Inflammatory macrophage treated with lipopolysaccharide for 1 hour (primary cell): ENCODE measurements at regions not wholly inside any gene's neighbourhood (a gene's known extent, or its start where the extent isn't known, plus 50 kb on each side); places are given as distances from the start of the nearest gene placed in this dataset.

Source experiments
- DNase-seq, 2 donors: peaks; one replicate each; pipeline ENCODE4 v3.0.0-alpha.2; 2020 to 2022

DNA sequence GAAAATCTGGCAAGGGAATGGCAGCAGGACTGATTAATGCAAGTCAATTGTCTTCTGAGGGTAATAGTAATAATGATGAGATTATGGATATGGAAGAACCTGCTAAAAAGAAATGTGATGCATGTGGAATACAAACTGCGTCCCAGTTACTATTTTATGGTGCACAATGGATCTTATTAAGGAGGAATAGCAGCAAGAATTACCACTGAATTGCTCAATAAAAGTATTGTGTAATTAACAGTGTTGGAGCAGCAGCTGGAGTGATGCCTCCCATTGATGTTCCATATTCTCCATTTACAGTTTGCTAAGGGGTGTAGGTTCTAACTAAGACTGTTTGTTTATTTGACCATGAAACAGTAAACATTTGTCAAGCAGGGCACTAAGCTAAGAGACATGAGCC lies 167.9 kb downstream of the HRH4 start:
- peak in 1 of 2 donors; percentile 13 for DNase-seq

DNA sequence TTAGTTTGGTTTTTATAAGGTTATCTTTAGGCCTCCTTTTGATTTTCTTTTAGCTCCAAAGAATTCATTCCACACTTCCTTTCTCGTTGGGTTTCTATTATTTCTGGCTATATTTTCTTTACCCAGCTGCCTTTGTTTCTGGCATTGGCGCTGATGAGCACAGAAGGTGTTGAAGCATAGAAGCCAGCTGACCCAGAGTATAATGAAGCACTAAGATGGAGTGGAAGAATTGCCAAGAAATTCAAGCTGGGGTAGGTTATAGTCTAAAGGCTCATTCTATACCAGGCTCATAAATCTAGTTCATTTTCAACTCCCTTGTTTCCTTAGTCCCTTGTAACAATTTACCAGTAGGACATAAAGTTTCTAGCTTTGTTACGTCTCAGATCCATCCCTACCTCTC lies 169.5 kb downstream of the HRH4 start:
- no peak for DNase-seq

DNA sequence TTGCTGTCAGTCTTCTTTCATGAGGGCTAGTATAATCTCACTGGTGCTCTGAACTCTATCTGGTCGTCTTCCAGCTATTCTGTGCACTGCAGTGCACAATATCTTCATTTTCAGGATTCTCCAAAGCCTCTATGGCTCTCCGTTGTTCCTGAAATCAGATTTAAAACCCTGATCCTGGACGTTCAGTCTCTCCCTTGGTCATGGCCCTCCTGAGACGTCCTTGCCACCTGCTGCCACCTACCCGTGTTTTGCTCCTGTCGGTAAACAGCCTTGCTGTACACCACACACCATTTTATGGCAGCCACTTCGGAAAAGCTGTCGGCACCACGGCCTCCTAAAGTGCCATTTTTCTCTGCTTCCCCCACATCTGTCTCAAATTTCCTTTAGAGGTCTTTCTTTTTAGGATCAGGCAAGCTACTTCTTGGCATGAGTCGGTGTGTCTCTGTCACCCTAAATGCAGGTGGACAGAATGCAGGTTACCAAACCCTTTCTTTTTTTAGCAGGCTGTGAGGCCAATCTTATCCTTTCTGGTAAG lies 170.0 kb downstream of the HRH4 start:
- DNase-seq, result no peak

DNA sequence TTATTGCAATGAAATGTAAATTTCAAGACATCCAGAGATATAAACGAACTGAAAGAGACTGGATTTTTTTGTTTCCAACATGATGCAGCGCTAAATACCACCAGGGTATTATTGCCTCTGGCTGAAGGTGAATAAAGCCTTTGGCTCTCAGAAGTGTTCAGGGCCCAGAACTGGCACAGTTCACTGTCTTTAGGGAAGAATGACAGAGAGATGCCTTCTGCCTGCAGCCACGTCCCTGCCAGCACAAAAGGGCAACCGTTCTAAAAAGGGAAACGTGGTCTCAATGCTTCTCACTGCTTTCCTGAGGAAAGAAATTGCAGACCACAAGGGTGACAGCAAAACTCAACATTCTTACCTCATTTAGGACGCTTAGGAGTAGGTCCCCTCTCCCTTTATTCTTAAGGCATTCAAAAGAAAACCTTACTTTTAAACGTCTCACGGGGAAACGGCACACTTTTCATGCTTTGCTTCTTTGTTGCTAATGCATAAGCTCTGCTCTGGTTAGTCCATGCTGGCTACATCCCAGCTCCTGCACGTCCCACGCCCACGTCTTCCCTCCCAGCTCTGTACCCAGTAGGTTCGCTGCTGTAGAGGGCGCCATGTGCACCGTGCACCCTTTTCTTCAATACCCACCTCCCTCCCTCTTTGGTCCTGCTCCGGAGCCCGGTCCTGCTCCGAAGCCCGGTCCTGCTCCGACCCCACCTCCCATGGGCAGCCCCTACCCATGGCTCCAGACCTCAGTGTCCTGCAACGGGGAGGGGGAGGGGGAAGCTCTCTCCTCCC lies 171.0 kb downstream of the HRH4 start:
- no peak for DNase-seq

DNA sequence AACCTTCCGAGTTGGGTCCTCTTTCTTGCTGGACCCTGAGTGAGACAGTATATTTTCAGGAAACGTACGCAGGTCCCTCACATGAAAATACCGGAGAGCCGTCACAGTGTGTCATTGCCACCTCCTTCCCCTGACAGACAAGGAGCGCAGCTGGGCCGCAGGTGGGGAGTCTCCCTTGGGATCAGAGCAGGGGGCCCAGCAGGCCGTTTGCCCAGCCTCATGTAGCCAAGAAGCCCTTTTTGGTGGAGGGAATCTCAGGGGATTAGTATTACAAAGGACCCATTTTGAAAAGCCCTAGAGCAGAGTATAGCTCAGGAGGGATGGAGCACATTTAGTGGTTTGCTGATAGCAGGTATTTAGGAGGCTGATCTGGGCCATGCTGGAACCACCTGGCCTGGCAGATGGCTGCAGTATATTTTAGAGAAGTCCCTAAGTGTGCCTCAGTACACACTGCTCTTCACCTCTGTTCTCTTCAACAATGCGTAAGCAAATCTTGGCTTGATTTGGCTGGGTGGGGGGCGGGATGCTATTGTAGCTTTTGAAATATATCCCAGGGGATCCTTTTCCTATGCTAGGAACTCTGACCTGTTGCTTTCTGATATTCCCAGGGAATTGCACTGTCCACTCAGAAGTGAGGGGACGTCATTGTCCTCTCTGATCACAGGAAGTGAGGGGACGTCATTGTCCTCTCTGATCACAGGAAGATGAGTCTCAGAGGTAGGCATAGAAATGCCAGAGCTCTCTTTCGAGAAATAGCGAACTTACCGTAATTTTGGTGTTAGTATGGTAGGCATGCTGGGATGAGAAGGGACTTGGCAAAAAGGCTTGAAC lies 171.9 kb downstream of the HRH4 start:
- no peak for DNase-seq

DNA sequence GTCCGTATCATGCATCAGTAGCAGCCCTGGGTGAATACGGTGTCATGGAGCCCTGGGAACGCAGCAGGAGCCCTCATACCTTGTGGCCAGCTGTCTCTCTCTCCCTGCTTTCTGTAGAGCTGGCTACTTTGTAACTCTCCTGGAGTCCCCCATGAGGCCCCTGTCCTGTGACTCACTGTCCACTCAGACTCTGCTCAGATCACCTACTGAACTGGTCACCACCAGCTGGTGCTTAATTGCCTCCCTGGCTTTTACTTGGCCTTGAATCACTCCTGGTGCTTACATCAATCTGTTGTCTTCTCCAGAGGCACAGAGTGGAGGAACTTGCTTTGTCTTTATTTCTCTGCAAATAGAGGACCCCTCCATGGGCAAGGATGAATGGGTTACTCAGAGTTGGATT lies 172.7 kb downstream of the HRH4 start:
- DNase-seq, result no peak

DNA sequence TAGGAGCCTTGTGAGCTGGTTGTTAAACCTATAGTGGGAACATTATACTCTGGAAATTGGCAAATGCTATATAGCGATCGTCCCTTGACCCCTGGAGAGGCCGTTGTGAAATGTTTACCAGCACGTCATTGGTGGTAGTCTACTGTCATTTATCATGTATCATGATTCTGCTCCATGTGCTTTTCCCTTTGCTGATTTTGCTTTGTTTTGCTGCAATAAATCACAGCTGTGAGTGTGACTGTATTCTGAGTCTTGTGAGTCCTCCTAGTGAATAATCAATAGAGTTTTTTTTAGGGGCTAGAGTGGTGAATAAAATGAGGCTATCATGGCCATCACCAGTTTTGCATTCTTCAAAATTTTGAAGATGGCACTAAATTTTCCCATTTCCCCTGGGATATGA lies 189.1 kb downstream of the HRH4 start:
- no peak for DNase-seq

DNA sequence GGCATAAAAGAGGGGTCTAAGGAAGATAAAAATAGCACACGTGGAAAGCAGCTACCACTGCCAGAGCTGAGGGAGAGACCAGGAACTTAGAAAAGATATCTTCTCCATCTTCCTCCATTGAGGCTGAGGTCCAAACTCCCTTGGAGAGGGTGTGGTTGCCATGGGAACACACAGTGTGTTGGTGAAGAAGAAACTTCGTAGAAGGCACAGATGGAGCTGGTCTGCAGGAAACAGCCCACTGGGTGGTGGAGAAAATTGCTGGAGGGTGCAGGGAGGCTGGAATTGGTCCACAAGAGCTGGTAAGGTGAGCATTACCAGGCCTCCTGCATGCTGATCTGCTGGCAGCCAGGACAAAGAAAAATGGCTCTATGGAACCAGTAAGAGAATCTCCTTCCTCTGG lies 191.0 kb downstream of the HRH4 start:
- DNase-seq, result no peak

DNA sequence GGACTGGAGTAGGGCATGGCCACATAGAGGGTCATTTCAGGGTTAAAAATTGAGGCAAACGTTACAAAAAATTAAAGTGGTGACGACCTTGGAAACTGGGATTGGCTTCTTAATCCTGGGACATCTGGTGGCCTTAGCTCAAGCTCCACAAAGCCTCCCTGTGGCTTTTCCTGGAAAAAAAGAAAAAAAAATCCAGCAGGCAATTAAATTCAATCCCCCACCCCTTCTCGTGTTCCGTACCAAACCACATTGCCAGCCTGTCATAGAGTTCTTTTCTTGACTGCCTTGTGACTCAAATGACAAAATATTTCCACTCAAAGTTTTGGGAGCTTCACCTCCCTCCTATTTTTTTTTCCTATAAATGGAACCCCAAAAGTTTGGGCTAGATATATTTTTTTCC lies 195.6 kb downstream of the HRH4 start:
- no peak for DNase-seq

DNA sequence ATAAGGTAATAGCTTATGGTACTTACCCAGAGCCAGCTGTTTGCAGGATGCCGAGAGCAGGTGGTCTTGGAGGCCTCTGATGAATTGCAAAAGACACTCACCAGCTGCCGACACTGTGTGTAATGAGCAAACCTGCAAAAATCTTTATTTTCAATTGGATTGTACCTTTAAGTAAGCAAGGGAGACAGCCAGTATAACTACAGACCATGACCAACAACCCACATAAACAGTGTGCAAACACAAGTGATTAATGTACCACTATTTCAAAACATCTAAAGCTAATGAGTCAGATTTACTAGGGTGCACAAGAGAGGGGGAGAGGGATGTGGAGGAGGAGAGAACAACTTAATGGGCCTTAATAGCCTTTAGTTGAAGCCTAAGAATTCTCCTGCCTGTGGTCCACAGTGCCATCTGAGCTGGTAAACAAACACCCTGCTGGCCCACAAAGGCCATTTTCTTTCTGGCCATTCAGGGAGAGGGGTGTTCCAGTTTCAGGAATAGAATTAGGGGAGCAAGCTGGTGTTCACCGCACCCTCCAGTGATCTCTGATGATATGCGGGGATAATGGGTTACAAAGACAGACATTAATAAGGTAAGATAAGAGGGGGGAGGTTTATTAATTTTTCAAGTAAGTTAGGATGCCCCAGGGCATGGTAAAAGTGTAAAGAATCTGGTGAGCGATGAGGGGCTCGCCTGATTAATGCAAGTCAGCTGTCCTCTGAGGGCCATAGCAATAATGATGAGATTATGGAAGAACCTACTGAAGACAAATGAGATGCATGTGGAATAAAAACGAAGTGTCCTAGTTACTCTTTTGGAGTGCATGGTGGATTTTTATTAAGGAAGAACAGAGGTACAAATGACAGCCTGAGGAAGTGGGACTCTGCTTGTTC lies 196.4 kb downstream of the HRH4 start:
- DNase-seq, result no peak

DNA sequence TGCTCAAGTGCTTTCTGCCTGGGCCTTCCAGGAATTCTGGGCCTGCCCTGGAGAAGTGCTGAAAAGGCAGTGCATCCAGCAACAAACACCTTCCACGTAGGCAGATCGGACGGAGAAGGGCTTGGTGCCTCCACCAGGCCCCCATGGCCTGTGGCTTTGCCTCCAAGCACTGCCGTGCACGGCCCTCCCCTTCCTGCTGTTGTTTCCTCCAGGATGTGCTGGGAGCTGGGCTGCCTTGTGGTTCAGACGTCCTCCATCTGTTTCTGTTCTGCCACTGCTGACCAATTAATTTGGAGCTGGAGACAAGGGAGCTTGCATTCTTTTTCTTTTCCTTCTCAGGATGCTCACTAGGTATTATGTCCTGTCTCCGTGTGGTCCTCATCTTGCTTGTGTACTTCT lies 197.0 kb downstream of the HRH4 start:
- DNase-seq, result no peak

DNA sequence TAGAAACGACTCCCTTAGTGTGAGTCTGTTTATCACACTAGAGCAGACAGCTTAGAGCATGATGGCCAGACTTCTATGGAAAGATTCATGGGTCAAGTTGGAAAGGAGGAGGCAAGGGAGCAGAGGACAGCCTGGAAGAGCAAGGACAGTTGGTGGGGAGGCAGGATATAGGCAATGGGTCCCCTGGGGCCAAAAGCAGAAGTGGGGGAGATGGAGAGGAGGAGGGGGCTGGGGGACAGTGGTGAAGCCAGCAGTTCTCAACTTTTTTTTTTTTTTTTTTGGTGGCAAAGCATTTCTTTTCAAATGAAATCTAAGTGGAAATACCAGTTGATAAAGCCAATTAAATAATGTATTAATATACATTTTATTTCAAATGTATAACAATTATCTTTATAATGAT lies 197.9 kb downstream of the HRH4 start:
- no peak for DNase-seq

DNA sequence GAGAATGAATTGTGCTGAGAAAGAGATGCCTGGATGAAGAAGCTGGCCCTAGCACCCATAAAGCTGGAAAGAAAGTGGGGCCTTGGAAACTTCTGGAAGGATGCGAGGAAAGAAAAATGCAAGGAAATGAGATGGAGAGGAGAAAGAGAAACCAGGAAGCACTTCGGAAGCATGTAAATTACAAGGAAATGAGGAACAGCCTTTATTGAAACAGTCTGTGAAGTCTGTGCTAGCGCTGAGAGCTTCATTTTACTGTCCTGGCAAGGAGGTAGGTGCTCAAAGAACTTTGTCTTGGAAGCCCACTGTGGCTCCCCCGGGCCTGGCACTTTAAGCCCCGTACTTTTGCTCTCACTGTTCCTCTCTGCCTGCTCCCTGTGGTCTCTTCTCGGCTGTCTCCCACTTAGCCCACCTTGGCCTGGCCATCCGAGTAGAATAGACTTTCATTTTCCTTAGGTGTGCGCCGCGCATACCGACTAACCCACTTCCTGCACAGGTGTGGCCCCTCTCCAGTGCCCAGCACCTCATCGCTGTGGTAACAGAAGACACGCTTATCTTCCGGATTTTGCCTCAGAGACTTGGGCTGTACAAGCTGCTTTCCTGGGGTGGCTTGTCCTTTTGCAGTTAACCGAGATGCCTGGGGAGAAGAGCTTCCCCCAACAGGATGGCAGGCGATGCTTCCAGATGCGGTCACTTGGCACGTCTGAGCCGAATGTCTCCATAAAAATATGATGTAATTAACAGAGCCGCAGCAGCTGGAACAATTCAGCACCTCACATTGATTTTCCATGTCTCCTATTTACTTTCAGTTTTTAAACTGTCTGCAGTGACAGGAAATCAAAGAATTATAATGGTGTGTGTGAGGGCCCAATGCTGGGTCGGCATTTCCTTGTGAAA lies 199.6 kb downstream of the HRH4 start:
- peak in 1 of 2 donors; percentile 7 for DNase-seq

DNA sequence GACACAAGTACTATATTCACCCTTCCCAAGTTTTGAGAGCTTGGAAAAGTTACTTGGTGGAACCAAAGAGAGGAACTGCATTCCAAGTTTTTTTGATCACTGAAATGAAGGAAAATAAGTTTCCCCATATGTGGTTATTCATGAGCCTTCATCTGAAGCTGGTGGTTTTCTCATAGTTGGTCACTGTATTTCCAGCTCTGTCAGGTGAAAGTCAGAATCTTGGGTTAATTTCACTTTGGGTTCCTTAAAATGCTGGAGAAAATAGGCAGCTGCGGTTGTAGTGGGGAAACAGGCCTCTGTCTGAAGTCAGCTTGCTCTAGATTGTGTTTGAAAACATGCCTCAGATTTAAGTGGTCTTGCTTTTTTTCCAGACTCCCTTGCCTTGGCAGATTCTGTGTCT lies 200.5 kb downstream of the HRH4 start:
- DNase-seq, result no peak

DNA sequence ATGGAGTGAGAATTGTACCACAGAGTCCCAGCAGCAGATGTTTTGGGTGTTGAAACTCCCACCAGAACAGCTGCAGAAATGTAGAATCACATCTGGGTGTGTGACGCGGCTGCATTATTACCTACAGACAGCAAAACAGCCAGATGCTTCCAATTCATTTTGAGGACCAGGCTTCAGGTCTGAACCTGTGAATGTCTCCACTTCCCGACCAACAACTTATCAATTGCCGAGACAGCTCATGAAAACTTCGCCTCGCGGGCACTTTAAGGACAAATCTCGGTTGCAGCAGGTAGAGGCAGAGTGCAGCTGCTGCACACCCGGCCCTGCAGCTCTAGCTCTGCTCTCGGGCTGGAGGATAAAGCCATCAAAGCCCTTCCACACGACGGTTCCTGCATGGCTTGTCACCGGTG lies 202.0 kb downstream of the HRH4 start:
- DNase-seq, result no peak

DNA sequence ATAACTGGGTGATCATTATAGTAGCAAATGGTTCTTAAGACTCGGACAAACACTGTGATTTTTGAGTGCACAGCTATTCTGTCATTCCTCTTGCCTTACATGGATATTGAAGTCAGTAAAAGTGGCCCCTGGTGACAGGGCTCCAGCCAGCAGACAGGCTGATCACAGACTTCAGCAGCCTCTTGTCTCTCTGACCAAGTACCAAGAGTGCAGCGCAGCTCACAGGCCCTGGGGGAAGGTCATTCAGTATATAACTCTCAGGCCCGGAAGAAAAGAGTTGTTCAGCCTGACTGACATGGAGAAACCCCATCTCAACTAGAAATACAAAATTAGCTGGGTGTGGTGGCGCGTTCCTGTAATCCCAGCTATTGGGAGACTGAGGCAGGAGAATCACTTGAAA lies 202.6 kb downstream of the HRH4 start:
- no peak for DNase-seq

DNA sequence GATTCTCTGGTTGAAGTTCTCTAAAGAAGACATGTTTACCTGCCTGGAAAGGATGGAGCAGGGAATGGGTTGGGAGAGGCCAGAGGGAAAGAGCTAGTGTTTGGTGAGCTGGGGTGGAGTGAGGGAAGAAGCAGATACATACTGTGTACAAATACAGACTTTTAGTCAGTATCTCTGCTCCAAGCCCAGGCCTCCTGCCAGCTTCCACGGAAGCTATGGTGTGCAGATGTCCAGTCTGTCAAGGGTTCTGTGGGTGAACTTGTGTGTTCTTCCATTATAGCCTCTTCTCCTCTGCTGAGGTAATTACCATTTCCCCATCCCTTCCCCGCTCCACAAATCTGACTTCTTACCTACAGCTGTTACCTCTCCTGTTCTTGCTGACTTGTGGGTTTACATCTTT lies 208.6 kb downstream of the HRH4 start:
- no peak for DNase-seq

DNA sequence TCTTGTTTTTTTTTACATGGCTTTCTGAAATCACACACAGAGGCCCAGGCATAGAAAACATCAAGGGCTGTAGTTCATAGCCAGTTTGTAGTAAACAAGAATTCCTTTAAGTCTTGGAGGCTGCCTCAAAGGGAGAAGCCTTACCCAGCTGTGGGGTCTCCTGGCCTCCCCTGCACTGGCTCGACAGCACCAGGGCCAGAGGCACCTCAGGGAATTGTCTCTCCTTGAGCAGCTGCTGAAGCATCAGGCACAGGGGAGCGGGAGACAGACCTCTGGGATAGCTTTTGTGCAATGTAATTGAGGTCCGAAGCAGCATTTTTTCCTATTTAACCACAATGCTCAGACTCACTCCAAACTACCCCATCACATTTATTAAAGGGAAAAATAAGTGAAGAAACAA lies 209.1 kb downstream of the HRH4 start:
- no peak for DNase-seq

DNA sequence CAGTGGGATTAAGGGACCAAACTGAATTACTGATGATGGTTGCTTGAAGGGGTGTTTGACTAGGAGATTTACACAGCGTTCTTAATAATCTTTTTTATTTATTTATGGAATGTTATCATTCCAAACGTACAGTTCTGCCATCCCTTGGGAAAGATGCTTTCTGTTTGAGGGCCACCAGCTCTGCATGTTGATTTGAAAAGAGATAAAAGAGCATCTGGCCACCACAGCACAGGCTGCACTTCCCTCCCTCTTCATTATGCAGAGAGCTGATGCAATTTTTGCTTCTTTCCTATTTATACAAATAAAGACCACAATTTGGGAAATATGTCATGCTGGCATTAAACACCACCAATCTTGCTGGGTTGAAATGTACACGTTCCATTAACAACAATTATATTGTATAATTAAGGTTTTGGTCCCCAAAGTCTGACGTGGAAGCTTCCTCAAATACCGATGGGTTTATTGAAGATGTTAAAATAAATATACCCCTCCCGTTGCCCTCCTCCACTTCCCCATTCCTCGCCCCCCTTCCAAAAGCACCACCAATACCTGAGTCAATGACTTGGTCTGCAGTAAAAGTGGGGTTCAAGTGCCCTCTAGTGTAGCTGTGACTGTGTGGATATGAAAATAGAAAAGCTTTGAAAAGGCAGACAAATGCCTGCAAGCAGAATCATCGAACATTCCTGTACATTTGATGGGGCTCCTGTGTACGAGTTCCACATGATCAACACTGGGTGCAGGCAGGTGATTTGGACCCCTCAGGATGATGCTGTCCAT lies 211.9 kb downstream of the HRH4 start:
- no peak for DNase-seq

DNA sequence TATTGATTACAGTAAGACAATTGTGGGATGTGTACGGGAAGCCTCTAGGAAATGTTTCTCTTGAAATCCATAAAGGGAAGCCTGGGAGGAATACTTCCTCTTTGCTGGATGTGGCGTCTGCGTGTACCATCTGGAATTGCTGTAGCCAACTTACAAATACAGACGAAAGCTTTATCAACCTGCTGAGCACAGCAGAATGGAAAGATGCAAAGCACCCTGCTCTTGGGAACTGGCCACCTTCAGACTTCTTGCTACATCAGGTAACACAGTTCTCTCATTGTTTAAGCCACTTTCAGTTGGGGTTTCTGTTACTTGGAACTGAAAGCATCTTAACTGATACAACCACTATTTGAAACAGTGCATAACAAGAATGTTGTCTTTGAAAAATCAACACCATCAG lies 213.8 kb downstream of the HRH4 start:
- DNase-seq, result no peak

DNA sequence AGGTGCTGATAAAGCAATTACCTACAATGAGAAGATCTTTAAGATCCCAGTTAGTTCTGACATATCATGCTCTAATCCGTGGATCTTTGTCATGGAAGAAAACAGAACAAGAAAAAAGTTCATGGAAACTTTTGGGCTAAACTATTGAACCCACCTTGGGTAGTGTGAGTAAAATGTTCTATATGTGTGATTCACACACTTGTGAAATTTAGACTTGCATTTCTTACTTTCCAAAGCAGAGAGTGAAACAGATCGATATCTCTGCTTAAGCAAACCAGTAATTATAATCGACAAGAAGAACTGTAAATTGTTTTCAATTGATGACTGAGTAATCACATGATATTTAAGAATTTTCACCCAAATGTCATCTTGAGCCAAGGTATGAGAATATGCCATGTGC lies 214.2 kb downstream of the HRH4 start:
- no peak for DNase-seq
